Gastrocnemius medialis (tissue), 4 donors: ENCODE measurements at regions not wholly inside any gene's neighbourhood (a gene's known extent, or its start where the extent isn't known, plus 50 kb on each side); places are given as distances from the start of the nearest gene placed in this dataset.

Experiments
- ATAC-seq, 2 donors: fragments of 150-250 bp; one replicate each; pipeline ENCODE4 v1.9.1; 2016
- DNase-seq, 2 donors: peaks; one replicate each; pipeline ENCODE4 v3.0.0-alpha.2; 2019
- H3K27ac ChIP-seq, 4 donors: fragments of 200-600 bp; sonication (generic); 1 replicate in 1 of 4; 2 replicates in 3 of 4; pipeline ENCODE4 v1.5.1; 2016 to 2018; ENCODE audit warnings: mild to moderate bottlenecking in 2 of 4, moderate library complexity in 1 of 4
- H3K27me3 ChIP-seq, 3 donors: fragments of 200-600 bp; sonication (generic) in 2 of 3; 1 replicate in 1 of 3; 2 replicates in 2 of 3; pipeline versions ENCODE4 v1.5.1 to v1.6.0; 2016 to 2019; ENCODE audit warnings: mild to moderate bottlenecking in 1 of 3, moderate library complexity in 1 of 3
- H3K36me3 ChIP-seq, 2 donors: fragments of 200-600 bp; sonication (generic) in 1 of 2; one replicate each; pipeline ENCODE4 v1.5.1; 2017 to 2018
- H3K4me1 ChIP-seq, 2 donors: fragments of 200-600 bp; sonication (generic) in 1 of 2; one replicate each; pipeline ENCODE4 v1.5.1; 2016 to 2017; ENCODE audit warnings: mild to moderate bottlenecking in 2 of 2
- H3K4me3 ChIP-seq, 4 donors: fragments of 200-600 bp; sonication (generic) in 3 of 4; 1 replicate in 1 of 4; 2 replicates in 3 of 4; pipeline ENCODE4 v1.5.1; 2016 to 2019; ENCODE audit warnings: mild to moderate bottlenecking in 2 of 4
- H3K9me3 ChIP-seq, 3 donors: fragments of 200-600 bp; sonication (generic) in 2 of 3; 1 replicate in 1 of 3; 2 replicates in 2 of 3; pipeline ENCODE4 v1.5.1; 2016 to 2019
- CTCF ChIP-seq, 5 experiments: fragments of 450-650 bp in 3 of 5; fragments of 200-600 bp in 2 of 5; sonication (generic) in 2 of 5; IDR thresholded peaks in 4 of 5; conservative IDR thresholded peaks in 1 of 5; 1 replicate in 4 of 5; 2 replicates in 1 of 5; pipeline ENCODE4 v1.5.1; 2016 to 2019; ENCODE audit warnings: antibody characterized with exemption in 5 of 5, mild to moderate bottlenecking in 3 of 5, moderate library complexity in 3 of 5
- POLR2A ChIP-seq, 2 donors: fragments of 450-650 bp; IDR thresholded peaks; one replicate each; pipeline ENCODE4 v1.6.1; 2017; ENCODE audit warnings: antibody characterized with exemption in 2 of 2, mild to moderate bottlenecking in 2 of 2, moderate library complexity in 2 of 2
- in situ Hi-C, 4 donors: fragments of 200-750 bp; cut with MboI; loops; one replicate each; pipeline versions ENCODE4 v1.15.0 to v1.8.0; 2017; ENCODE audit warnings: low sequenced_read_pairs in 4 of 4
- intact Hi-C: fragments of 100-400 bp; cut with DNase I; formaldehyde crosslinking; loops from one replicate; pipeline ENCODE4 v1.15.1; 2023; ENCODE audit warnings: low total_unique reads

GRCh38 chr1:13893409-13893821 is 193.4 kb downstream of the PRDM2 start:
- H3K4me1 ChIP-seq, result peaks cover 0 to 4% of the 10 kb centered on the region in 2 donors
- TF ChIP-seq POLR2A (IDR thresholded peaks at IDR 0.05), result no peak
- no peak for TF ChIP-seq CTCF (IDR thresholded peaks at IDR 0.05 in 4 of 5, conservative IDR thresholded peaks at IDR 0.05 in 1 of 5)
- no peaks in the 10 kb centered on the region for H3K9me3 ChIP-seq
- in situ Hi-C loops, result no loop called here
- H3K36me3 ChIP-seq, result no peaks in the 10 kb centered on the region
- H3K27ac ChIP-seq, result no peak overlapping the region
- peak overlapping the region; percentile 28 to 53 (median 39) for H3K4me3 ChIP-seq
- intact Hi-C loops, result no loop called here
- DNase-seq (no peak), ATAC-seq (no peak)
- peaks cover 36 to 41% (median 40%) of the 10 kb centered on the region in 3 donors for H3K27me3 ChIP-seq

GRCh38 chr1:13896932-13897331 is 196.9 kb downstream of the PRDM2 start:
- no peak for TF ChIP-seq POLR2A (IDR thresholded peaks at IDR 0.05)
- TF ChIP-seq CTCF (IDR thresholded peaks at IDR 0.05 in 4 of 5, conservative IDR thresholded peaks at IDR 0.05 in 1 of 5), result no peak
- Histone ChIP-seq H3K36me3 (no peaks in the 10 kb centered on the region), H3K4me1 (peaks cover 0 to 4% of the 10 kb centered on the region in 2 donors), H3K4me3 (no peak overlapping the region), H3K9me3 (no peaks in the 10 kb centered on the region), H3K27me3 (peaks cover 9 to 23% (median 16%) of the 10 kb centered on the region in 3 donors), H3K27ac (no peak overlapping the region)
- ATAC-seq, result no peak
- intact Hi-C loops (no loop called here), in situ Hi-C loops (no loop called here)
- DNase-seq, result no peak

- DNase-seq, result no peak
- Histone ChIP-seq H3K36me3 (no peaks in the 10 kb centered on the region), H3K9me3 (no peaks in the 10 kb centered on the region), H3K4me1 (no peaks in the 10 kb centered on the region), H3K27me3 (peaks cover 0 to 9% (median 4%) of the 10 kb centered on the region in 3 donors), H3K27ac (no peak overlapping the region), H3K4me3 (no peak overlapping the region)
- intact Hi-C loops, result no loop called here
- in situ Hi-C loops, result no loop called here
- no peak for ATAC-seq
- no peak for TF ChIP-seq POLR2A (IDR thresholded peaks at IDR 0.05)
- no peak for TF ChIP-seq CTCF (IDR thresholded peaks at IDR 0.05 in 4 of 5, conservative IDR thresholded peaks at IDR 0.05 in 1 of 5)
Measured at GRCh38 chr1:13898406-13898805, 198.4 kb downstream of the PRDM2 start.

GRCh38 chr1:13899856-13900255 is 199.9 kb downstream of the PRDM2 start:
- Histone ChIP-seq H3K27me3 (peaks cover 0 to under 1% (median 0%) of the 10 kb centered on the region in 3 donors), H3K27ac (no peak overlapping the region), H3K4me3 (no peak overlapping the region), H3K4me1 (no peaks in the 10 kb centered on the region), H3K9me3 (no peaks in the 10 kb centered on the region), H3K36me3 (no peaks in the 10 kb centered on the region)
- DNase-seq, result no peak
- intact Hi-C loops (loop anchor here (5.0 kb wide), 1 partner anchor 33 kb away; no protein-coding TSS in a partner anchor), in situ Hi-C loops (no loop called here)
- ATAC-seq, result no peak
- TF ChIP-seq POLR2A (IDR thresholded peaks at IDR 0.05), result no peak
- TF ChIP-seq CTCF (IDR thresholded peaks at IDR 0.05 in 4 of 5, conservative IDR thresholded peaks at IDR 0.05 in 1 of 5), result no peak

- H3K36me3 ChIP-seq, result no peaks in the 10 kb centered on the region
- in situ Hi-C loops (no loop called here), intact Hi-C loops (loop anchor here (5.0 kb wide), 1 partner anchor 33 kb away; no protein-coding TSS in a partner anchor)
- H3K4me3 ChIP-seq, result no peak overlapping the region
- no peak for TF ChIP-seq CTCF (IDR thresholded peaks at IDR 0.05 in 4 of 5, conservative IDR thresholded peaks at IDR 0.05 in 1 of 5)
- TF ChIP-seq POLR2A (IDR thresholded peaks at IDR 0.05), result no peak
- DNase-seq (no peak), ATAC-seq (no peak)
- no peaks in the 10 kb centered on the region for H3K4me1 ChIP-seq
- H3K9me3 ChIP-seq, result no peaks in the 10 kb centered on the region
- no peaks in the 10 kb centered on the region for H3K27me3 ChIP-seq
- H3K27ac ChIP-seq, result no peak overlapping the region
Measured at GRCh38 chr1:13900583-13900982, 200.6 kb downstream of the PRDM2 start.
